ENCODE measurements at regions not wholly inside any gene's neighbourhood (a gene's known extent, or its start where the extent isn't known, plus 50 kb on each side); places are given as distances from the start of the nearest gene placed in this dataset.

DNA sequence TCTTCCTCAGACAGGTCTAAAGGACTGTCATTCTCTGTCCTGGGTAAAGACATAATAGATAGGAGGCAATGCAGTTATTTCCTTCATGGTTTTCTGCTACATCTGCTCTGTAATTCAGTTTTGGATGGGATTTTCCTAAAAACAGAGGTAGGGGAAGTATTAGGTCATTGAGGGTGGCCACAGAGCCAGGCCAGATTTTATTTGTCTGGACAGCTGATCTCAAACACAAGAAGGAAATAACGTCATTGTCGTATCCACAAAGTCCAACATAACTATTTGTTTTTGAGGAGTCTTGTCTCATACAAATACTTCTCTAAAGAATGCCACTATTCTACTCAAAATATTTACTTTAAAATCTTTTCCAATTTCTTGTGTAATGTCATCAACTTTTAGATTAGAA, 154.8 kb upstream of the MAP2 start:
- no peaks in the 10 kb centered on the region for H3K79me2 ChIP-seq (ENCODE audit: control insufficient read depth, insufficient read depth, low read length)
- H3K4me1 ChIP-seq (ENCODE audit: control insufficient read depth, extremely low read depth, insufficient read depth, low read length), result no peaks in the 10 kb centered on the region
- no peak for DNase-seq (ENCODE audit: low read depth in 2 of 2)
- TF ChIP-seq EZH2 (IDR thresholded peaks at IDR 0.05; ENCODE audit: low read length, missing control alignments) (no peak), CTCF (conservative IDR thresholded peaks at IDR 0.05 in 1 of 2, IDR thresholded peaks at IDR 0.05 in 1 of 2; ENCODE audit: low read depth in 1 of 2, low read length in 2 of 2) (no peak)
- H3K27me3 ChIP-seq (ENCODE audit: control insufficient read depth, insufficient read depth, low read length), result no peaks in the 10 kb centered on the region
- H4K20me1 ChIP-seq (ENCODE audit: control insufficient read depth, extremely low read depth, insufficient read depth, low read length), result no peaks in the 10 kb centered on the region
- H3K36me3 ChIP-seq (ENCODE audit: control insufficient read depth, insufficient read depth, low read length), result no peaks in the 10 kb centered on the region
- H3K4me3 ChIP-seq (replicated peaks in 1 of 4; ENCODE audit: control extremely low read depth in 1 of 4, insufficient read depth in 1 of 4, low read depth in 3 of 4, low read length in 4 of 4), result no peak overlapping the region
- H3K9me3 ChIP-seq (ENCODE audit: control insufficient read depth, insufficient read depth, low read depth, low read length), result no peaks in the 10 kb centered on the region
- no peak overlapping the region for H3K9ac ChIP-seq (ENCODE audit: insufficient read depth, low read length)
- H3K4me2 ChIP-seq (ENCODE audit: extremely low read depth, insufficient read depth, low read length), result no peak overlapping the region
- H3K27ac ChIP-seq (ENCODE audit: insufficient read depth, low read length), result no peak overlapping the region
- H2AFZ ChIP-seq (ENCODE audit: low read length), result no peak overlapping the region

GRCh38 chr2:209276000-209276399, 147.8 kb upstream of the MAP2 start:
- Histone ChIP-seq H3K4me3 (replicated peaks in 1 of 4; ENCODE audit: control extremely low read depth in 1 of 4, insufficient read depth in 1 of 4, low read depth in 3 of 4, low read length in 4 of 4) (no peak overlapping the region), H3K9ac (ENCODE audit: insufficient read depth, low read length) (no peak overlapping the region), H3K4me1 (ENCODE audit: control insufficient read depth, extremely low read depth, insufficient read depth, low read length) (no peaks in the 10 kb centered on the region), H3K79me2 (ENCODE audit: control insufficient read depth, insufficient read depth, low read length) (no peaks in the 10 kb centered on the region), H3K27ac (ENCODE audit: insufficient read depth, low read length) (no peak overlapping the region), H3K27me3 (ENCODE audit: control insufficient read depth, insufficient read depth, low read length) (no peaks in the 10 kb centered on the region), H3K9me3 (ENCODE audit: control insufficient read depth, insufficient read depth, low read depth, low read length) (no peaks in the 10 kb centered on the region), H3K4me2 (ENCODE audit: extremely low read depth, insufficient read depth, low read length) (no peak overlapping the region), H3K36me3 (ENCODE audit: control insufficient read depth, insufficient read depth, low read length) (no peaks in the 10 kb centered on the region), H4K20me1 (ENCODE audit: control insufficient read depth, extremely low read depth, insufficient read depth, low read length) (no peaks in the 10 kb centered on the region), H2AFZ (ENCODE audit: low read length) (no peak overlapping the region)
- TF ChIP-seq EZH2 (IDR thresholded peaks at IDR 0.05; ENCODE audit: low read length, missing control alignments) (no peak), CTCF (conservative IDR thresholded peaks at IDR 0.05 in 1 of 2, IDR thresholded peaks at IDR 0.05 in 1 of 2; ENCODE audit: low read depth in 1 of 2, low read length in 2 of 2) (no peak)
- DNase-seq (ENCODE audit: low read depth in 2 of 2), result no peak

GRCh38 chr2:209277444-209277843, 146.4 kb upstream of the MAP2 start:
- no peak for DNase-seq (ENCODE audit: low read depth in 2 of 2)
- no peaks in the 10 kb centered on the region for H4K20me1 ChIP-seq (ENCODE audit: control insufficient read depth, extremely low read depth, insufficient read depth, low read length)
- H3K27me3 ChIP-seq (ENCODE audit: control insufficient read depth, insufficient read depth, low read length), result no peaks in the 10 kb centered on the region
- no peaks in the 10 kb centered on the region for H3K4me1 ChIP-seq (ENCODE audit: control insufficient read depth, extremely low read depth, insufficient read depth, low read length)
- no peak overlapping the region for H3K27ac ChIP-seq (ENCODE audit: insufficient read depth, low read length)
- no peaks in the 10 kb centered on the region for H3K9me3 ChIP-seq (ENCODE audit: control insufficient read depth, insufficient read depth, low read depth, low read length)
- no peak overlapping the region for H2AFZ ChIP-seq (ENCODE audit: low read length)
- no peak overlapping the region for H3K4me2 ChIP-seq (ENCODE audit: extremely low read depth, insufficient read depth, low read length)
- no peaks in the 10 kb centered on the region for H3K79me2 ChIP-seq (ENCODE audit: control insufficient read depth, insufficient read depth, low read length)
- no peak overlapping the region for H3K9ac ChIP-seq (ENCODE audit: insufficient read depth, low read length)
- H3K36me3 ChIP-seq (ENCODE audit: control insufficient read depth, insufficient read depth, low read length), result no peaks in the 10 kb centered on the region
- TF ChIP-seq CTCF (conservative IDR thresholded peaks at IDR 0.05 in 1 of 2, IDR thresholded peaks at IDR 0.05 in 1 of 2; ENCODE audit: low read depth in 1 of 2, low read length in 2 of 2) (no peak), EZH2 (IDR thresholded peaks at IDR 0.05; ENCODE audit: low read length, missing control alignments) (no peak)
- H3K4me3 ChIP-seq (replicated peaks in 1 of 4; ENCODE audit: control extremely low read depth in 1 of 4, insufficient read depth in 1 of 4, low read depth in 3 of 4, low read length in 4 of 4), result no peak overlapping the region
